Epithelial cell of proximal tubule (primary cell): ENCODE measurements at regions not wholly inside any gene's neighbourhood (a gene's known extent, or its start where the extent isn't known, plus 50 kb on each side); places are given as distances from the start of the nearest gene placed in this dataset.
"Not testable (repeated sequence)": the region's sequence is repeated elsewhere in the genome, so short reads cannot be mapped to it uniquely, and the experiment has no call there.

Experiments
- DNase-seq: peaks from one replicate; pipeline ENCODE4 v3.0.0-alpha.2; 2011; ENCODE audit warnings: low read depth
- H3K4me3 ChIP-seq: 2 replicates; pipeline ENCODE4 v1.5.1; 2011; ENCODE audit warnings: low read depth, mild to moderate bottlenecking, low read length
- CTCF ChIP-seq: conservative IDR thresholded peaks from 2 replicates; pipeline ENCODE4 v1.5.1; 2012; ENCODE audit warnings: low read depth, mild to moderate bottlenecking, low read length

- H3K4me3 ChIP-seq, result no peak overlapping the region
- no peak for DNase-seq
- TF ChIP-seq CTCF, result no peak
These were observed 69.7 kb upstream of the RBMX start for GRCh38 chrX:136950211-136950610.

- H3K4me3 ChIP-seq, result no peak overlapping the region
- no peak for DNase-seq
- no peak for TF ChIP-seq CTCF
These were observed 61.1 kb upstream of the RBMX start for GRCh38 chrX:136941396-136942337.

- H3K4me3 ChIP-seq, result no peak overlapping the region
- no peak for DNase-seq
- TF ChIP-seq CTCF, result no peak
These were observed 55.6 kb upstream of the RBMX start for GRCh38 chrX:136936183-136936549.

GRCh38 chrX:136935533-136936182 is 55.1 kb upstream of the RBMX start:
- H3K4me3 ChIP-seq, DNase-seq: not testable (repeated sequence)

- H3K4me3 ChIP-seq, DNase-seq: not testable (repeated sequence)
These were observed 54.1 kb upstream of the RBMX start for GRCh38 chrX:136934652-136935051.

- no peak for TF ChIP-seq CTCF
- DNase-seq, result no peak
- H3K4me3 ChIP-seq, result no peak overlapping the region
These were observed 53.2 kb upstream of the RBMX start for GRCh38 chrX:136933611-136934145.

GRCh38 chrX:136931661-136932060 is 51.1 kb upstream of the RBMX start:
- TF ChIP-seq CTCF, result no peak
- DNase-seq, result no peak

More at GRCh38 chrX:136931661-136932060, 51.1 kb upstream of the RBMX start:
- no peak overlapping the region for H3K4me3 ChIP-seq
